AG04449 (cell line): ENCODE measurements at regions not wholly inside any gene's neighbourhood (a gene's known extent, or its start where the extent isn't known, plus 50 kb on each side); places are given as distances from the start of the nearest gene placed in this dataset.
"Not testable (repeated sequence)": the region's sequence is repeated elsewhere in the genome, so short reads cannot be mapped to it uniquely, and the experiment has no call there.

Source experiments
- CTCF ChIA-PET: fragments of 350-600 bp; formaldehyde crosslinking; extraction: SDS; loops from one replicate; lab custom pipeline; 2021; ENCODE audit warnings: antibody characterized with exemption; lab: Yijun Ruan, JAX
- POLR2A ChIA-PET: fragments of 400-600, 350-600 bp; formaldehyde crosslinking; extraction: SDS; loops from one replicate; lab custom pipeline; 2020; ENCODE audit warnings: antibody characterized with exemption, inconsistent platforms; lab: Yijun Ruan, JAX
- DNase-seq: peaks from one replicate; pipeline ENCODE4 v3.0.0-alpha.2; 2010; ENCODE audit warnings: low read depth, low spot score
- H3K4me3 ChIP-seq: 2 replicates; pipeline ENCODE4 v1.5.1; 2011; ENCODE audit warnings: low read depth, mild to moderate bottlenecking, control low read depth, low read length
- TF ChIP-seq, protein P1 (sequence below): IDR thresholded peaks from one replicate; pipeline ENCODE4 v1.5.1; 2011; ENCODE audit warnings: mild to moderate bottlenecking, moderate library complexity, low read length, control low read depth, inconsistent platforms; ENCODE audit not compliant: insufficient read depth; ENCODE audit errors: missing control alignments

DNA sequence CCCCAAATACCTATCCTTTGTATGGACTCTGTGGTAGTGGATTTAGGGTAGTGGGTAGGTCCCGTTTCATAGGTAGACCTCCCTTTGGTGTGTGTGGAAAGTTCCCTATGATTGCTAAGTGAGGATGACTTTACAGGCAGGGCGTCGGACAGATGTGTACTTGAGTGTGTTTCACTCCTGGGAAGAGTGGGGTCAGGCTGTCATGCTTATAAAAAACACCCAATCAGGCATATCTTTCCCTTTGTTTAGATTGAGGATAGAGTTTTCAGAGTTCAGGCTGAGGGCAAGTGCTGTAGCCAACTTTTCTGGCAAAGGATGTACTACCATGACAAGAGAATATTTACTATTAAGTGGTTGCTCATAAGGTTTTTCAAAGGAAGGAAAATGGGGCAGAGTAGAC, 242.0 kb downstream of the YTHDC2 start:
- CTCF ChIA-PET = no interaction called here
- POLR2A ChIA-PET = no interaction called here
- H3K4me3 ChIP-seq = no peak overlapping the region
- no peak for DNase-seq
- TF ChIP-seq, protein P1, sequence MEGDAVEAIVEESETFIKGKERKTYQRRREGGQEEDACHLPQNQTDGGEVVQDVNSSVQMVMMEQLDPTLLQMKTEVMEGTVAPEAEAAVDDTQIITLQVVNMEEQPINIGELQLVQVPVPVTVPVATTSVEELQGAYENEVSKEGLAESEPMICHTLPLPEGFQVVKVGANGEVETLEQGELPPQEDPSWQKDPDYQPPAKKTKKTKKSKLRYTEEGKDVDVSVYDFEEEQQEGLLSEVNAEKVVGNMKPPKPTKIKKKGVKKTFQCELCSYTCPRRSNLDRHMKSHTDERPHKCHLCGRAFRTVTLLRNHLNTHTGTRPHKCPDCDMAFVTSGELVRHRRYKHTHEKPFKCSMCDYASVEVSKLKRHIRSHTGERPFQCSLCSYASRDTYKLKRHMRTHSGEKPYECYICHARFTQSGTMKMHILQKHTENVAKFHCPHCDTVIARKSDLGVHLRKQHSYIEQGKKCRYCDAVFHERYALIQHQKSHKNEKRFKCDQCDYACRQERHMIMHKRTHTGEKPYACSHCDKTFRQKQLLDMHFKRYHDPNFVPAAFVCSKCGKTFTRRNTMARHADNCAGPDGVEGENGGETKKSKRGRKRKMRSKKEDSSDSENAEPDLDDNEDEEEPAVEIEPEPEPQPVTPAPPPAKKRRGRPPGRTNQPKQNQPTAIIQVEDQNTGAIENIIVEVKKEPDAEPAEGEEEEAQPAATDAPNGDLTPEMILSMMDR = no peak

DNA sequence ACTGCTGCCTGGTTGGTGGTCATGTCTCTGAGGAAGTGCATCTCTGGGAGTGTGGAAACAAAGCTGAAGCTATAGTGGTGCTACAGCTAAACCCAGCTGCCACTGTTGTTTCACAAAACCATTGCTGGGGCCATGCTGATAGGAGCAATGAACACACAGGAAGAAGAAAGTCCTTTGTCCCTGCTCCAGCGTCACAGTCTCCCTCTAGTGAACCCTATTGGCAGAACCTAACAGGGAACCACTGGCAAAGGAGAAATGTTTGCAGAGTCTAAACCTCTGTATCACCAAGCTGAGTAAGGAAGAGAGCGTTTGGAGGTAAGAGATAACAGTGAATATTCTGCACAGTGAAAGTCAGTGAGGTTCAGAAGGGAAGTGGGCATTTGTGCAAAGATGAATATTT, 244.0 kb downstream of the YTHDC2 start:
- TF ChIP-seq, protein P1 = no peak
- CTCF ChIA-PET = interaction anchor here (0.6 kb wide), 1 partner anchor 131 kb away, joined by 3 read pairs; no protein-coding TSS in a partner anchor
- H3K4me3 ChIP-seq = no peak overlapping the region
- DNase-seq = no peak
- POLR2A ChIA-PET = no interaction called here

DNA sequence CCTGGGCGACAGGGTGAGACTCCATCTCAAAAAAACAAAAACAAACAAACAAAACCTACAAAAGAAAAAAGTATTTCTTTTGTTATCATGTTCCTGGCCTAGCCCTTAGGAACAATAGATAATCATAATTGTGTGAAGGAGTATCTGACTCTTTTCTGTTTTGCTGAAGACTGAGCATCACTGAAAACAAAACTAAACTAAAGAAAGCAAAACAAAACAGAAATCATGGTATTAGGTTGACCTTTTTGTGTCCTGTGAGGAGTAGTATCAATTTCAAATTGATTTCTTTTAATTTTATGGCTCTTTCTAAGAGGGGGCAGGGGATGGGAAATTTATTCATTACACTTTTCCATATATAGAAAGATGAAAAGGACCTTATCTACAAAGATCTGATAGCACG, 246.0 kb downstream of the YTHDC2 start:
- no peak overlapping the region for H3K4me3 ChIP-seq
- POLR2A ChIA-PET = no interaction called here
- DNase-seq = no peak
- CTCF ChIA-PET = no interaction called here
- TF ChIP-seq, protein P1 = no peak

DNA sequence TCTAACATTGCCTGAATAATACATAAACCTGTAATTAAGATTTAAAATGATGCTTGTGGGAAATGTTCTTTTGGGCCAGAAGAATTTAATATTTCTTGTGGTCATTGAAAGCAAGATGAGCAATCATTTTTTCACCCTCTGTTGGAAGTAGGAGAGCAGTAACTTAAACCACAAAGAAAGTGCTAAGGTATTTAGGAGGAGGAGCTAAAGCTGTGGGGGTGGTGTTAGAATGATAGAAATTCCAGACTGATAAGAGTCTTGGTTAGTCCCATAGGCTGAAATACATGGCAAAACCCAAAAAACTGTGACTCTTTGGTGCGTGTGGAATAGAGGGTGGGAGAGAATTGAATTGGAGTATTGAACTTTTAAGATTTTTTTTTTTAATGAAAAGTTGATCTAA, 247.0 kb downstream of the YTHDC2 start:
- TF ChIP-seq, protein P1 = no peak
- DNase-seq = no peak
- CTCF ChIA-PET = no interaction called here
- POLR2A ChIA-PET = no interaction called here
- H3K4me3 ChIP-seq = no peak overlapping the region

DNA sequence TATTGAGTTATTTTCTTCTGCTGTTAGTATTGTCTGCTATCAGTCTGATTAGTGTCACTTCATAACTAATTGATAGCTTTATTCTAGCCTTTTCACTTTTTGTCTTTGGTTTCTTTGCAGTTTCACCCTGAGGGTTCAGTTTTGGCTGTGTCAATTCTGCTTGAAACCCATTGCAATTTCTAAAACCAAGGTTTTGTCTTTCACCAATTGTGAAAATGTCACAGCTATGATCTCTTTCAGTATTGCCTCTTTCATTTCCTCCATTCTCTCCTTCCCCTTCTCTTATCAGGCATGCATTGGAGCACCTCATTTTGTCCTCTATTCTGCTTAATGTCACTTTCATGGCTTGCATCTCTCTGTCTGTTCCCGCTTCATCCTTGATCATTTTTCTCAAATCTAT, 248.1 kb downstream of the YTHDC2 start:
- CTCF ChIA-PET = no interaction called here
- no peak for DNase-seq
- POLR2A ChIA-PET = no interaction called here

DNA sequence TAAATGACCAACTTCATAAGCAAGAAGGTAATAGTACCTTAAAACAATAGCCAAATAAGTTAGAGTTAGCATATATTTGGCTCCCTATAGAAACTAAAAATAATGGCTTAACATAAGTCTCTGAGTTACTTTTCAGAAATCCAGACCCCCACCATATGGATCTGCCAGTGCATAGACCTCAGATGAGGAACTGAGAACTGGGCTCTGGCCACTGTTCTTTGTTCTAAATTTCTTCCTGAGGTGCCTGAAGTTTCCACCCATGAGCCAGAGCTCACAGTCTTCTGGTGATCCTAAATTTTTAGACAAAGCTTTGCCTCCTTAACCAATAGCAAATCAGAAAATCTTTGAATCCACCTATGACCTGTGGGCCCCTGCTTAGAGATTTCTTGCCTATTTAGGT, 250.9 kb downstream of the YTHDC2 start:
- TF ChIP-seq, protein P1 = no peak
- ChIA-PET CTCF (no interaction called here), POLR2A (no interaction called here)
- H3K4me3 ChIP-seq = no peak overlapping the region
- DNase-seq = no peak

More for the DNA sequence above, 248.1 kb downstream of the YTHDC2 start:
- TF ChIP-seq, protein P1 = no peak
- no peak overlapping the region for H3K4me3 ChIP-seq

DNA sequence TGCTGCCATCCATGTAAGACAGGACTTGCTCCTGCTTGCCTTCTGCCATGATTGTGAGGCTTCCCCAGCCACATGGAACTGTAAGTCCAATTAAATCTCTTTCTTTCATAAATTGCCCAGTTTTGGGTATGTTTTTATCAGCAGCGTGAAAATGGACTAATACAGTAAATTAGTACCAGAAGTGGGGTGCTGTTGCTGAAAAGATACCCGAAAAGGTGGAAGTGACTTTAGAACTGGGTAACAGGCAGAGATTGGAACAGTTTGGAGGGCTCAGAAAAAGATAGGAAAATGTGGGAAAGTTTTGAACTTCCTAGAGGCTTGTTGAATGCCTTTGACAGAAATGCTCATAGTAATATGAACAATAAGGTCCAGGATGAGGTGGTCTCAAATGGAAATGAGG, 253.3 kb downstream of the YTHDC2 start:
- CTCF ChIA-PET = not testable (repeated sequence)

More for the DNA sequence above, 253.3 kb downstream of the YTHDC2 start:
- DNase-seq, H3K4me3 ChIP-seq, POLR2A ChIA-PET: not testable (repeated sequence)
